GM18505 (cell line): ENCODE measurements at regions not wholly inside any gene's neighbourhood (a gene's known extent, or its start where the extent isn't known, plus 50 kb on each side); places are given as distances from the start of the nearest gene placed in this dataset.
"Not testable (repeated sequence)": the region's sequence is repeated elsewhere in the genome, so short reads cannot be mapped to it uniquely, and the experiment has no call there.

Experiments used
- ATAC-seq: cut with Tn5 transposase; IDR thresholded peaks from one replicate; pipeline ENCODE4 v1.9.1; 2021; ENCODE audit not compliant: unreplicated experiment
- POLR2A ChIP-seq: IDR thresholded peaks from 4 replicates; pipeline ENCODE4 v1.6.1; 2011; ENCODE audit warnings: borderline replicate concordance; ENCODE audit not compliant: insufficient read depth, insufficient read length; ENCODE audit errors: extremely low read depth

DNA sequence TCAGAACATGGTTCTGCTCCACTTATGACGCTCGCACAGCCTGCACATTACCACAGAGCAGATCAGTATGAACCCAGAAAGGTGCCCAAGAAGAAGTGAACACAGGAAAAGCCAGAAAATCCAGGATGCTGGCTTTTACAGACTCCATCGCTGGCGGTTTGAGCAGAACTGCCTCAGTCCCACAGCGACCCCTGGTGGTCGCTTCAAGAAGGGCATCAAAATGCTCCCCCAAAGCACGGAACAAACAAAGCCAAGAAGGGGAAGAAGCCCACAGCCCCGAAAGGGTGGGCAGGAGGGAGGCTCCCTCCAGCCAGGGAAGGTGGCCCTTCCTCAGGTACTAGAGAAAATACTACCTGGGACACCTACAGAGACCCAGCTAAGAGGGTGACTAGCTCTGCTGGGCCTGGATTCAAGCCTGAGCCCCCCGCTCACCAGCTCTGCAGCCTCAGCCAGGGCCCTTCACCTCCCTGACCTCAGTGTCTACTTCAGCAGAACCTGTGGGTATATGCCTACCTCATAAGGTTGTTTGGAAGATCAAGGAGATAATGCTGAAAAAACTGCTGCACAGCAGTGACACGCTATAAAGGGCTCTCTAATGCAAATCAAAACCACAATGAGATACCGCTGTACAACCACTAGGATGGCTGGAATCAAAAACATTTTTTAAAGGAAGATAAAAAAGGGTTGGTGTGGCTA, 98.1 kb downstream of the NCOR2 start:
- no peak for ATAC-seq
- no peak for TF ChIP-seq POLR2A

DNA sequence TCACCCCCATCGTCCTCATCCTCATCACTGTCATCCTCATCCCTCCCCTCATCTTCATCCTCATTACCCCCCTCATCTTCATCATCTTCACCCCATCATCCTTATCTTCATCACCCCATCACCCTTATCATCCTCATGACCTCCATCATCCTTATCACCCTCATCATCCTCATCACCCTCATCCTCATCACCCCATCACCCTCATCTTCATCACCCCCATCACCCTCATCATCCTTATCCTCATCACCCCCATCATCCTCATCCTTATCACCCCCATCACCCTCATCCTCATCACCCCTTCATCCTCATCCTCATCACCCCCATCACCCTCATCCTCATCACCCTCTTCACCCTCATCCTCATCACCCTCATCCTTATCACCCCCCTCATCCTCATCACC, 99.9 kb downstream of the NCOR2 start:
- not testable (repeated sequence) for ATAC-seq

DNA sequence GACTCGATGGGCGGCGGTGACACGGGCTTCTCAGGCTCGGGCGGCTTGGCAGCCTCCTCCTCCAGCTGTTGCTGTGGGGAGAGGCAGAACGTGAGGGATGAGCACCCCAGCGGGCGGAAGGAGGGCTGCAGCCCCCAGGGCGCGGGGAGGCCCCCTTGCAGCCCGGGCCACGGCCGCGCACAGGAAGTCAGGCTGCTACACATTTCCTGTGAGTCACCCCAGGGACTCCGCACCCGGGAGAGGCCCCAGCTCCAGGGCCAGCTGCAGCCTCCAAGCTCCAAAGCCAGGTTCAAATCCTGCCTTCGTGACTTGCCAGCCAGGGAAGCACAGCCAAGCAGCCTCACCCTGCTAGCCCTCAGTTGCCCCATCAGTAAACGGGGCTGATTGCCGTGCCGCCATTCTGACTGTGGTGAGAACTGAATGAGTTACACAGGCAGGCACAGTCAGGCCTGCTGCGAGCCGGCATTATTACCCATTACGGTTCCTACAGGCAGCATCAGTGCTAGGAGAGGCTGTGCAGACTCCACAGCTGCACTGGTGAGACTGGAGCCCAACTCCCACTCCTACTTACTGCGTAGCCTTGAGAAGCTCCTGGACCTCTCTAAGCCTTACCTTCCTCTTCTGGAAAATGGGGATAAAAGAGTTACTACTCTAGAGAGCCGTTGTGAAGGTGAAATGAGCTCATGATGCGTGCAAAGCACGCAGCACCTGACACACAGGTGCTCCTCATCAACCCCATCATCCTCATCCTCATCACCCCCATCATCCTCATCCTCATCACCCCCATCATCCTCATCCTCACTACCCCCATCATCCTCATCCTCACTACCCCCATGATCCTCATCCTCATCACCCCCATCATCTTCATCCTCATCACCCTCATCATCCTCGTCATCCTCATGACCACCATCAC, 100.9 kb downstream of the NCOR2 start:
- peak; percentile 93 for ATAC-seq
- TF ChIP-seq POLR2A = no peak

DNA sequence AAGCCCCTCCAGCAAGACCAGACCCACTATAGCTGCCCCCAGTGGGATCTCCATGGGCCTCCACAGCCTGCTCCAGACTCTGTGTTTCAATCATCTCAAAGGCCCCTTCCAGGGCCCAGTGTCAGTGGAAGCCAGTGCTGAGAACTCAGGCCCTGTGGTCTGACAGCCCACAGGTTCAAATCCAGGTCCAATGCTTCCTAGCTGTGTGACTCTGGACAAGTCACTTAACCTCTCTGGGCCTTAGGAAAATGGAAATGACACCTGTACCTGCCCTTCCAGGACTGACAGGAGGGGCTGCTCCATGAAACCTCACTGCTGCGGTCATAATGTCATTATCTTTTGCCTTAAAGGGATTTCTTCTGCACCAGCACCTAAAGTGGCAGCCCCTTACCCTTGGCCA, 101.9 kb downstream of the NCOR2 start:
- ATAC-seq = no peak
- TF ChIP-seq POLR2A = no peak

DNA sequence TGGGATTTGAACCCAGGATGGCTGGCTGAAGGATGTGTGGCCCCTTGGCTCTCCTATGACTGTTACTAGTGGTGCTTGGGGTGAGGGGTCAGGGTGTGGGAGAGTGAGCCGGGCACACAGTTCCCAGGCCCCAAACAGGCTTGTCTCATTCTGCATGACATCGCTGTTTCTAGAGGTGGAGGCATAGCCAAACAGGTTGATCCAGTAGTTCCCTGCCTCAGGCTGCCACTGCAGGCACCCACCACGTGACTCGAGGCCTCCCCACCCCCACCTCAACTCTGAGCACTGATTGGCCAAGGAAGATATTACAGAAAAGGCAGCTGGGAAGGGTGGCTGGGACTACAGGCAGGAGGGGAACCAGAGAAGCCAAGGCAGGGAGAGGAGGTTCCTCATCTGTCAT, 102.6 kb downstream of the NCOR2 start:
- no peak for ATAC-seq
- no peak for TF ChIP-seq POLR2A

DNA sequence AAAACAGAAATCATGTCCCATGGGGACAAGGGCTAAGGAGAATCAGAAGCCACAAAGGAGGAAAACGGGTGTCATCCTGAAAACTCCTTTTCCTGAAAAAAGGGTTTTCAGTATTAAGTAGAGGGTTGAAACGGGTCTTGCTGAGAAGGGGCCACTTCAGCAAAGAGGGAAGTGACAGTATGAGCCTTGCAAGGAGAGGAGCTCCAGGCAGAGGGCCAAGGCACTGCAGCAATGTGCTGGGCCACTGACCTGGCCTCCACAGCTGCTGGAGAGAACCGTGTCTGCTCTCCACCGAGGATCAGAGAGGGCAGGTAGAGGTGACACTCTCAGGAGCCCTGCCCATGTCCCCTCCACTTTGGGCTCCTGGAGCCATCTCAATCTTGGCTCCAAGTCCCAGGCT, 103.3 kb downstream of the NCOR2 start:
- TF ChIP-seq POLR2A = no peak
- ATAC-seq = no peak

DNA sequence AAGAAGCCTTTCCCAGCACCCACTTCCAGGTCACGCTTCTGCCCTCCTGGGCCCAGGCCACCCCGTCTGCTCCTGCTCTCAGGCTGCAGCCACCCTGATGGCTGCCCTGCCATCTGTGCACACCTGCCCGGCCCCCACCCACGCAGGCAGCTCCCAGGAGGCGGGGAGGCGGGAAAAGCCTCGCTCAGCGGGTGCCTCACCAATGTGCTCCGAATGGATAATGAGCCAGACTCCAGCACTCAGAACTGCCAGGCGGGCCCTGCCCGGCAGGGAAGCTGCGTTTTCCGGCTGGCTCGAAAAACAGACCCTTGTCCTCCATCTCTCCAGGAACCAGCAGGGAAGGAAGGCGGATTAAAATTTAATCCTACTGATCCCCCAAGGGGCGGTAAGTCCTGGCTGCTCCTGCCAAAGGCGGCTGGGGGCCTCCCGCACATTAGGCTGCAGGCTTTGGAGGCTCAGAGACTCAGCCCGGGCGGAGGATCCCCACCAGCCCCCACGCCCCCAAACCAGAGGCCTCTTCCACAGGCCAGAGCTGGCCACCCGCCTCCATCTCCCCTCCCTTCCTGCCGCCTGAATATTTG, 104.0 kb downstream of the NCOR2 start:
- no peak for ATAC-seq
- TF ChIP-seq POLR2A = no peak

DNA sequence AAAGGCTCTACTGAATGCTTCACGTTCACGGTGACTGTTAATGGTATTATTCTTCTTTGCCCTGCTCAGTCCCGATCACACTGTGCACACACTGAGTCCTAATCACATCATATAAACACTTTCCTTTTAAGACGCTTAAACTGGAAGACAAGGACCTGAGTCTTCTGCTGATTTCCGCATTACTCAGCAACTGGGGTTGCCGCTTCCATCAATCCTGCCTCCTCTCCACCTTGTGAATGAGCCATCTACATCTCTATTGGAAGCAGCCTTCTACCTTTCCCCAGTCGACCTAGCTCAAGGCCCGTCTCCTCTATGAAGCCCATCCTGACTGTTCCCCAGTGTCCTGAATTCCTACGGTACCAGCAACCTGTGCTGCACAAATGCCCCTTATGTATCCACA, 104.7 kb downstream of the NCOR2 start:
- ATAC-seq = no peak
- no peak for TF ChIP-seq POLR2A

DNA sequence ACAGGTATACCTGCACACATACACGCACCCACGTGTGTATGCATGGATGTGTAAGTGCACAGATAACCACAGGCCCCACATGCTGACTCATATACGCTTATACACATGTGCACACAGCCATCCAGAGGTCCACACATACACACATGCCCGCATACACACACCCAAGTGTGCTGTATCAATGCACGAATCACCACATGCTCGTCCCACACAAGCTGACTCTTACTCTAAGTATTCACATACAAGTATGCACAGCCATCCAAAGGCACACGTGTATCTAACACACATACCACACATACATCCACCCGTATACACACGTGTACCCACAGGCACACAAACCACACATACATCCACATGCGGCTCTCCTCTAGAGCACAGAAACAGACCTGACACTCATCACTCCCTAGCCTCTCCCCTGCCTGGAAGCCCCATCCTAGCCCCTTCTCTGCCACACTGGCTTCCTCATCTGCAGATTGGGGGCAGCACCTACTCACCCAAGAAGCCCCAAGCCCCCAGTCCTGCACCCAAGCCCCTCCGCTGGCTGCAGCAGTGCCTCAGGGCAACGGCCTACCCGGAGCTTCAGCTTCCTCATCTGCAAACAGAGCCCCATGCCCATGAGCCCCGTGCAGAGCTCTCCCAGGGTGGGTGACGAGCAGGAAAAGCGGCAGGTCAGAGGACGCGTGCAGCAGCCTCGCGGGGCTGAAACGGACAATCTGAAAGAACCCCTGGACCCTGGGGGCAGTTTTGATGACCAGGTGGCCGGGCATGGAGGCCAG, 105.4 kb downstream of the NCOR2 start:
- TF ChIP-seq POLR2A = no peak
- no peak for ATAC-seq

DNA sequence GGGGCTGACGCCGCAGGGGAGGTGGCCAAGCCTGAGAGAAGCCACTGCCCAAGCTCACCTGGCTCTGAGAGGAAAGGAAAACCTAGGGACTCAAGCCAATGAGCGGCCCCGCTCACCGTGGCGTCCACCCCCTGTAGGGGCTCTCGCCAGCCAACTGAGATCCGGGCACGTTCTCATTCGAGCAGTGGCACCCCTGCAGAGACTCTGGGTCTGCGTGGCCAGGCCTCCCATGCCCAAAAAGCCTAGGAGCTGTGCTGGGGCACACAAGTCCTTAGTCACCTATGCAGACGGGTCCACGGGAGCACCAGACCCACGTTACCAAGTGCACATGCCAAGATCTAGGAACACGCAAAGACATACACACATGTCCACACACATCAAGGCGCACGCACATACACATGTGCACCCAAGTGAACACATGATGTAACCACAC, 106.2 kb downstream of the NCOR2 start:
- no peak for TF ChIP-seq POLR2A

DNA sequence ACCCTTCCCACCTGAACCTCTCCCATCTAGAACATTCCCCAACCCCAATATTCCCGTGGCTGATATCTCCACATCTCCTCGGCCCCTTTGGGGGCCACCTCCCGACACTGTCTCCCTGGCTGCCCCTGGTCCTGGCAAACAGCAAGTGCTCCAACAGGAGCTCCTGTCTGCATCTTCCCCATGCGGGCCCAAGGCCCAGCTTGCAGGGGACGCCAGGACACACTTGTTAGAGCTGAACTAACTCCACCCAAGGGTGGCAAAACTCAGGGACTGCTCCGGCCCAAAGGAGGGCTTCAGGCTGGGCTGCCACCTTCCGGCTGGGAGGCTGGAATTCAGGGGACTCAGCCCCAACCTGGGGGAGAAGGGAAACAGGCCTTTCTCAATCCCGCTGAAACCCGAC, 106.6 kb downstream of the NCOR2 start:
- TF ChIP-seq POLR2A = no peak
- ATAC-seq = no peak

More for the DNA sequence above, 106.2 kb downstream of the NCOR2 start:
- no peak for ATAC-seq

DNA sequence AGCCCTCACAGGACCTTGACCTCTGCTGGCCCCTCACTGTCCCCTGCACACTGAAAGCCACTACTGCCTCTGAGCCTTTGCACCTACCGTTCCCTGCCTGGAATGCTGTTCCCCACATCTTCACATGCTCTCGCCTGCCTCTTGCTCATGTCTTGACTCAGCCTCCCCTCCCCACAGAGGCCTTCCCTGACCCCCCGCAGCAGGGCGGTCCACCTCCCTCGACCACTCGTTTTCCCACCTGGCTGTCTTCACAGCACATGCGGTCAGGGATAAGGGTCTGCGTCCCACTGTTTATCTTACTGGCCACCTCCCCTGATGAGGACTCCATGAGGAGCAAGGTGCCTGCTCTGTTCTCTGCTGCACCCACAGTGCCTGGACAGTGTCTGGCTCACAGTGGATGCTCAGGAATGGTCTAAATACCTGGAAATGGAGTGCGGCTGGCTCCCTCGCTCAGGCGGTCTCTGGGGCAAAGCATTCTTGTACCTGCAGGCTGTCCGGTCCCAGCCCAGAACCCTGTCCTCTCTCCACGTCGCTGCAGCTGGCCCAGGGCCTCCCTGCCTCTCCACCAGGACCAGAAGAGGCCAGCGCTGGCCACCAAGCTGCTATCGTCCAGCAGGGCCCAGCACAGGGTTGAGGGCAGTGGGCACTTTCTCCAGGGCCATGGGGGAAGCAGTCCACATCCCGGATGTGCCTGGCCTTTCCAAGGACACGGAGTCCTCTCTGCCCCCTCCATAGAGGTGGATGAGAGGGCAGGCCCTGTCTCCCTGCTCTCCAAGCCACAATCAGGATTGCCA, 107.4 kb downstream of the NCOR2 start:
- ATAC-seq = no peak
- no peak for TF ChIP-seq POLR2A

DNA sequence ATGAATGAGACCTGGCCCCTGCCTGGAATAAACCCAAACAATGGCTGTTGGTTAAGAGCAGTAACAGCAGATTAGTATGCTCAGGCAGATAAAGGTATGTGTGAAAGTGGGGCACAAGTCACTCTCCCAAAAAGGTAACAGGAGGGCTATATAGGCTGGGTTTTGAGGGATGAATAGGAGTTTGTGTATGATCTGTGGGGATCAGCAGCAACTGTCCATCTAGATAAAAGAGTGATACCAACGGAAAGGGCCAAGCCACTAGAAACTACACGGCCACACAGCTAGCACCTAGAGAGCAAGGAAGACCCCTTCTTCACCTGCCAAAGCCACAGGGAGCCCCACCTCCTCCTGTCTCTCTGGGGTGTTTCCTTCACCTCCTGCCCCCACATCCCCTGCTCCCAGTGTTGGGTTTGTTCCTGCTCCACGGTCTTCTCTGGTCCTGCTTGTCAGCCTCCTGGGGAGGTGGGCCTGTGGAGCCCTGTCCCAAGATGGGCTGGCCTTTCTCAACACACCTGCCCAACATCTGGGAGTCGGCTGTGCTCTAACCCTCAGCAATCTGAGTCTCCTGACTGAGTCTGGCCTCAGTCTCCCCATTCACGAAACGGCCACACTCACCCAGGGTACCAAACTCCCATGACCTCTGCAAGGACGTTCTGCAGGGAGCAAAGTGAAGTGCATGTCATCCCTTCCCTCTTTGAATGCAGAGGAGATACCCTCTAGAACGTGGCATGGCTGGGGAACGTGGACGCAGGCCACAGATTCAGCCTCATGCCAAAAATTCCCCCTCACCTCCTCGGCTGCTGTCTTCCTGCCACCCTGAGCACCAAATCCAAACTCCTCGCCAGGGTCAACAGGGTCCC, 108.2 kb downstream of the NCOR2 start:
- no peak for TF ChIP-seq POLR2A
- ATAC-seq = no peak
